NCI-H187 (cell line): ENCODE measurements at regions not wholly inside any gene's neighbourhood (a gene's known extent, or its start where the extent isn't known, plus 50 kb on each side); places are given as distances from the start of the nearest gene placed in this dataset.

Experiments used
- DNase-seq, 2 experiments: peaks; one replicate each; lab custom pipeline; 2025; lab: John Stamatoyannopoulos, UW

DNA sequence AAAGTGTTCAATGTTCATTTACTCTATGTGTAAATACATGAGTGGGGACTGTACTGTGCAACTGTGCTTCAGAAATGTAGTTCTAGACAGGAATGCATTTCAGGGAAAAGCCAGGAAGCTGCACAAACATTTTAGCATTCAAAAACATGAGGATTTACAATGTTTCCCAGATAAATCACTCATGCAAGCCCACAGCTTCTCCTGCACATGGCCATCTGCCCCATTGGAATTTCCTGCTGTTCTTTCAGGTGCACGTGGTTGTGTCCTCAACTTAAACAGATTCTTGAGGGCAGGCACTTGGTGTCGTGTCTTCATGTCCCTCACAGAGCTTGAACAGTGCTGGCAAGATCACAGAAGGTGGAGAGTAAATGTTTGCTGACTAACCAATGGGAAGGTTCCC, 101.5 kb downstream of the UNC5CL start:
- DNase-seq, result no peak

DNA sequence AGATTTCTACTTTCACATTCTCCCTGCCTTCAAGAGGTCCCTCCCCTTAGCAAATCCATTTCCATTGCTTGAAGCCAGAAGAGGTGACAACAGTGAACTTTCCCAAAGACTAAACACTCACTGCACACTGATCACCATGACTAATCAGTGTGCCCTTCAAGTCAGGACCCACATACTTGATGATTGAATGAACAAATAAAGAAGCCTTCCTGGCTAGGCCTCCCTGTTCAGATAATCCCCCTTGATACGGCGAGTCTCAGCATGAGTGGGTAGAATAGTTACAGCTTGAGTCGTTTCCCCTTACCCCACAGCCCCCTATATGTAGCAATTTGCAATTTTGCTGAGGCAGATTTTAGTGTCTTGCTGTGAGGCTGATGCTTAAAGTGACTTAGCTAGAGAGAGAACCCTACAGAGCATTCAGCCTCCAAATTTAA, 102.2 kb downstream of the UNC5CL start:
- DNase-seq, result no peak

DNA sequence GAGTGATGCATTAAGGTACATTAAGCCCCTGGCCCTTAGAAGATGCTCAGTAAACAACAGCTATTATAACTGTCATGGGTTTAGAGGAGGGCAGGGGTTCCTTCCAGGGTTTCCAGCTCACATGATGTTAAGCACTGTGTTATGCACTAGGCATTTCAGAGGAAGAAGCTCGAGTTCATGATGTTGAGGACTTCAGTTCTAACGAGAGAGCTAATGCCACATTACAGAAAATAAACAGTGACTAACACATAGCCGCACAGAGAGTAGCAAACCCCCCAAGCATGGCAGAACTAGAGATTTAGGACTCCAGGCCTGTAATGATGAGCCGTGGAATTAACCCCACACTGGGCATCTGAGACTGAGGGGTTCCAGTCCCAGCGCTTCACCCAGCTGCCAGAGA, 105.2 kb downstream of the UNC5CL start:
- no peak for DNase-seq

DNA sequence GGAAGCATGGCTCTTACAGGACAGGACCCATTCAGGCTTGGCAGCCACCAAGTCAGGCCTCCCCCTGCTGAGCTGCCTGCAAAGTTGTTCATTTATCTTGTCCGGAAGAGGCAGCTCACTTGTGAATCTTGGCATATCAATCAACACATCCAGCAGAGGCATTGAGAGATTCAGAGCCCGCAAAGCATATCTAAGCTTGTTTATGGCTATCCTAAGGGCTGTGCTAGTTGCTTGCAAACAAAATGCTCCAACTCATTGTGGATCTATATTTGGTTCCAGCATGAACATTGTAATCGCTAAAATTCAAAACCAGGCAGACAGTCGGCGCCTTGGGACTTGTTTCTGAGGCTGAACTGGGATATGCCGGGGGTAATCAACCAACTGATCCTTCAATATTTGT, 106.1 kb downstream of the UNC5CL start:
- no peak for DNase-seq

DNA sequence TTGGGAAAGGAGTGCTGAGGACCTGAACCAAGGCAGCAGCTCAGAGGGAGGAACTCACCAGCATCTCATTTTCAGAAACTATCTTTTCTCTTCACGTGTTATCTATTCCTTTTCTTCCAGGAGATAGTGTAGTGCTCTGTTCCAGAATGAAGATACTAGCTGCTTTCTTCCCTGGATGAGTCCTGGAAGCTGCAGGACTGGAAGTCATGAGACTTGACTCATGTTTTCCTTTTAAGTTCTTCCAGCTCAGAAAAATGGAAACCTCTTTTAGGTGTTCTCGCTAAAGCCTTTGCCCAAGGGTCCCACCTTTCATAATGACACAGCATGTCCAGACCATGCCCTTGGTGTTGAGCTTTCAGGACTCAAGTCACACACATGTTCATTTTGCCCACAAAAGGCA, 106.7 kb downstream of the UNC5CL start:
- DNase-seq, result no peak

DNA sequence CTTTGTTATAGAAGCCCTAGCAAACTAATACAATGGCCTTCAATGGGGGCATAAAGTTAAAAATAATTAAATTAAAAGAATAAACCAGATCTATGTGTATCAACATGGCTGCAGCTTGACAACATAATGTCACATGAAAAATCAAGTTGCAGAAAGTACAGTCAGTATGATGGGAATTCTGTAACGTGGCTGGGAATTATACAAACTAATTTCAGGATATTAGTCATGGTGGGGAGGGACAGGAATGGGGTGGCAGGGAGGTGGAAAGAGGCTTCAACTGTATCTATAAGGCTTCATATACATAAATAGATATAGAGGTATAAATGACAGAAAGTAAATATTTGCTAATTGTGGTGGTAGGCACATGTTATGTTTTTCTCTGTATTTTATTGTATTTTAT, 107.1 kb downstream of the UNC5CL start:
- DNase-seq, result no peak

DNA sequence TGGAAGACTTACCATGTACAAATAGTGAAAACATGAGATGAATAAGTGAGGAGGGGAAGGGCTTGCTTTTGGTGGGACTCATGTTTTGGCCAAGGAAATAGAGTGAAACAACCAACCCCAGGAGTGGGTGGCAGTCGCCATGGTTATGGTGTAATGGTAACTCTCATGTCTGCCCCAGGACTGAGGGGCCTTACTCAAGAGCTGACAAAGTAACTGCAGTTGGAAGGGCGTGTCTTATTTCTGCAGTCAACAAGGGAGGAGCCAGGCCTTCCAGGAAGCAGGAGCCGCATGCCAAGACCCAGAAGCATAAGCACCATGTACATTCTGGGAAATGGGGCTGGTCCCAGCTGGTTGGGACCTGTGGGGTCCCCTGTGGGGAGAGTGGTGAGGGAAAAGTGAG, 108.5 kb downstream of the UNC5CL start:
- DNase-seq, result no peak

DNA sequence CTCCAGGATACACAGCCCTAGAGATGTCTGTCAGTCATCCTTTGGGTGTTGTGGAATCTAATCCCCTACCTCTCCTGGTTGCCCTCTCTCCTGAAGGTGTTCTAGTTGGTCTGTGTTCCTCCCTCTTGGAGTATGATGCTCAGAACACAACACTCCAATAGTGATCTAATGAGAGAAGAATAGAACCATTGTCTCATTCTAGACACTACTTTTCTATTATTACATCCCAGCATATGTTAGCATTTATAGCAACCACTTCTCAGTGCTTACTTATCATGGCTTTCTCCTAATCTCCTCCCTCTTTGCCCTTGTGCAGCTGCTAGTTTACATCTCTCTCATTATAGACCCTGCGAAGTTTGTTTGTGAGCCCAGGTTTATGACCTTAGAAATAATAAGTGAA, 109.0 kb downstream of the UNC5CL start:
- DNase-seq, result no peak

DNA sequence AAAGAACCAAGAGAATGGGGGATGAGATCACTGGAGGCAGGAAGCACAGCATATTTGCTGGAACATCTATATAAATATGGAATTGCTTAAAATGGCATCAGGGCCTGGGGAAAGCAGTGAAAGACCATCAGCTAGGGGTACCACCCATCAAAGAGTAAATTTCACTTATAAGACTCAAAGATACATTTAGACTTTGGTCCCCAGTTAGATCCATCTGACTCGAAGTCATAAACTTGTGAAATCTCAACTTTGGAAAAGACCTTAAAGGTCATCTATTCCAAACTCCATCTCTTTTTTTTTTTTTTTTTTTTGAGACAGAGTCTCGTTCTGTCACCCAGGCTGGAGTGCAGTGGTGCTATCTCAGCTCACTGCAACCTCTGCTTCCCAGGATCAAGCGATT, 109.8 kb downstream of the UNC5CL start:
- DNase-seq, result no peak

DNA sequence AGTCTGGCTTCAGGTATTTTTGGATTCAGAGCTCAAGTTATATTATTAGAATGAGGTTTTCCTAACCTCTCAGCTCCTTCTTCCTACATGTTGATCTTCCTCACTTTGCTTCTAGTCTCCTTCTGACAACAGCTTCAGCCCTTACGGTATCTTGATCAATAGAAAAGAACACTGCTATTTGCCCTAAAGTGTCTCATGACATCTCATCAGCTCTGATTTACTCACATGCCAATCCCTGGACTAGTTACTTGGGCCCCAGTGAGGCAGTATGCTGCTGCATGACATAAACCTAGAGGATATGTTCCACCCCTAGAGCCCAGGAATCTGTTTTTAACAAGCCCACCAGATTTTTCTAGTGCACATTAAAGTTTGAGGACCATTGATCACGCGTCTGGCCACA, 110.3 kb downstream of the UNC5CL start:
- no peak for DNase-seq

DNA sequence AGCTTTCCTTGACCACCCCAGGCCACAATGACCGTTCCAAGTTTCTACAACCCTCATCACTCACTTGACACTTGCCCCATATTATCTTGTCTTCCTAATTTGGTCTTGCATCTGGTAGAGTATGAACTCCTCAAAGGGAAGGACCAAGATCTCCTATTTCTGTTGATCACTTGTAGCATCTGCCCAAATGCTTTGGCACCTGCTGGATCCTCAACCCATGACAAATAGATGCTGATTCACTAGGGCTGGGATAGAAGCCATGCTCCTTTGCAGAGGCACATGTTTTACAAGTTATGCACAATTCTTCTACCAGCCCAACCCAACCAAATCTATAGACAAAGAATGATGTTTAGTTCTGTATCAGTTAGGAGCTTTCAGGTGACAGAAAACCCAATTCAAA, 110.7 kb downstream of the UNC5CL start:
- no peak for DNase-seq

DNA sequence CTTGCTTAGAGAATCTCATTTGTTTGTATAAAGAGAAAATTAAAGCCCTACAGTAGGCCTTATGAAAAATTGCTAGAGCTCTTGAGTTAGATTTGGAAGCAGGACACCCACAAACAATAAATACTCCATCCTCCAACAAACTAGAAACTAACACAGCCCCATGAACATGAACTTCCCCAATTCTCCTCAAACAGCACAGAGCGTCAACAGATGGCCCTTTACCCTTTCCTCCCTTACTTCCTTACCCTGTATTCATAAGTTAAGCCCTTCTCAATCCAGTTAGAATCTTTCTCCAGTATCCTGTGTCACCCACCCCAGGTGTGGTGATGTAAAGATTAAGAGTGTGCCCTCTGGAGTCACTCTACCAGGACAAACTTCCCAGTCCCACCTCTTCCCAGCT, 113.7 kb downstream of the UNC5CL start:
- no peak for DNase-seq

DNA sequence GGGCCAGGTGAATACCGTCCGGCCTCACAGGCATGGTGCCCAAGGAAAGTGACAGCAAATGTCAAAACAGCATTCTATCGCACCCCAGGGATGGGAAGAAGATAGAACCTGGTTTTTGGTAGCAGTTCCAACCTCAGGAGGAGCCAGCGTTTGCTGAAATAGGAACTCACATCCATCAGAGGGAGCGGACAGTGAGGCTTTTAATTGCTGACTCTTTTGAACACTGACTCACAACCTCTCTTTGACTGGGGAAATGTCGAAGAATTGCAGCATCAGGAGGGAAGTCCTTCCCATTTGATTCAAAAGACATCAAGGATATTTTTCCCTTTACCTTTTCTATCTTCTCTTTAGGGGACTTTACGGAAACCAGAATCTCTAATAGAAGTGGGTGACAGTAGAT, 114.2 kb downstream of the UNC5CL start:
- DNase-seq, result no peak

DNA sequence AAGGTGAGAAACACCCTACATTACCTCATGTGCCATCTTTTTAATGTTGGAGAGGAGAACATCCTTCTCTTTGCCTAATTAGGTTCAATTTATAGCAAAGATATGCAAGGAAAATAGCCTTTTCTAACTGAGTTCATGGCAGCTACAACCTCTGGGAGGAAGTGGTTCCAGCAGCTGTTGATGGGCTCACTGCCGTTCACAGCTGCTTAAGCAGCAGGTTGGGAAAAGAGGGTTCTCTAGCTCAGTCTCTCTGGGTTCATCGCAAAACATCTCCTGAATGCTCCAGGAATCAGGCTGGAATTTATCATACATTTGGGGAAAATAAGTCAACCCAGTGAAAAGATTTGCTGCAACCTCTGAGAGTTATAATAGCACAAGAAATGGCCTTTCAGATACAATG, 115.1 kb downstream of the UNC5CL start:
- DNase-seq, result no peak

DNA sequence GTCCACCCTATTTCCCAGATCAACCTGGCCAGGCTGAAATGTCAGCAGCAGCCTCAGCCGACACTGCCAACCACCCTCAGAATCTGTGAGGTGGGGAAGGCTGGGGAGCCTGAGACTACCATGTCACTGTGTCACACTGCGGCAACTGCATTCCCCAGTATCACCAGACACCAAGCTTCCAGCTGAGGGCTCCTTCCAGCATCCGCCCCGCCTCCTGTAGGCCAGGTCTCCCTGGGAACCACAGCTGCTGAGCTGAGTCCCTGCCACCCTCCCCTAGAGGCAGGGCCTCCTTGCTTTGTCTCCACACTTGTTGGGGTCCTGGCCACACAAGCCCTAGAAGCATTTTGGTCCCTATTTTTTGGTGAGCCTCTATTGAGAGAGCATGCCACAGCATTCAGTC, 115.7 kb downstream of the UNC5CL start:
- DNase-seq, result no peak

DNA sequence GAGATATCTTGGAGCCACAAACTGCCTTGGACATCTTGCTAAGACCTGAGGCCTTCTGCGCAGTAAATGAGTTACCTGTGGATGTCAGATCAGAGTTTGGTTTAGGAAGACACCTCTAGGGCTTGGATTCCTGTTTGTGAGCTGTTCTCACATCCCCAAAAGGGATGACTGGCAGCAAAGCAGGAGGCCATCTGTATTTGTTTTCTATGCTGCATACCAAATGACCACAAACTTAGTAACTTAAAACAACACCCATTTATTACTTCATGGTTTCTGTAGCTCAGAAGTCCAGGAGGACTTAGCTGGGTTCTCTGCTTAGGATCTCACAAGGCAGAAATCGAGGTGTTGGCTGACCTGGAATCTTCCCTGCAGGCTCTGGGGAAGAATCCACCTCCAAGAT, 116.7 kb downstream of the UNC5CL start:
- no peak for DNase-seq

DNA sequence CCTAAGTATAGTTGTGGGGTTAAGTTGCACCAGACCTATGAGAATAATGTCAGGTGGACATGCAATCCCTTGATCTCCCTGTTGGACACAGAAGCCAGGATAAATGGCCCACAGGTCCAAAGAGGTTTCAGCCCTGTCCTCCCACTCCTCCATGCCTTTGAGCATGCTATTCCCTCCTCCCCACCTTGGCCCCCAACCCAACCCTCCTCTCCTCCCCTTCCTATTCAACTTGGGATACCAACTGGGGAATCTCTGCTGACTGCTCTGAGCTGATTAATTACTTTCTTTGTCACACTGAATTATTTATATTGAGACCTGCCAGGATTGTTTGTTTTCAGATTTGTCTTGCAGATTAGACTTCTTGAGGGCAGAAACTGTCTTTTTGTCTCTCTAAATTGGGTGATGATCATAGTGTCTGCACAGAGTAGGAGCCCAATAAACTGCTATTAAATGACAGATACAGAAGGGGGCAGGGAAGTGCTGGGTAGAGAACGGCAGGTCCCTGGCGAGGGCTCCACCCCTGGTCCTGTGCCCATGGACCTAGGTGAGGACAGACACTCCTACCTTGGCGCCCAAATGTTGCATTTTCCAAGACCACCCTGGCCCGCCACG, 120.9 kb downstream of the UNC5CL start:
- no peak for DNase-seq

DNA sequence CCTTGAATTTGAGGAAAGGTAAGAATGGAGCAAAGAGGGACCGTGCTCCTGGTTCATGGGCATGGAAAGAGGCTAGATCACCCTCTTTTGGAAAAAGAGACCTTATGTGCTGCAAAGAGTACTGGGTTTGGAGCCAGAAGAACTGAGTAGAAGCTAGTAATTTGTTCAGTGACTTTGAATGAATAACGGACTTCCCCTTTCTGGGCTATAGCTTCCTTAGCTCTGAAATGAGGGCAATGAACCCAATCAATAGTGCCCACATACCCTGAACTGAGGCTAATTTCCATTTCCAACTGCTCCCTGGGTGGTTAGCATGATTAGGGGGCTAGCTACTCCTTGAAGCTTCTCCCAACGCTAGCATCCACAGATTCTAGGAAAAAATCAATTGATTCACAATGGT, 121.4 kb downstream of the UNC5CL start:
- no peak for DNase-seq

DNA sequence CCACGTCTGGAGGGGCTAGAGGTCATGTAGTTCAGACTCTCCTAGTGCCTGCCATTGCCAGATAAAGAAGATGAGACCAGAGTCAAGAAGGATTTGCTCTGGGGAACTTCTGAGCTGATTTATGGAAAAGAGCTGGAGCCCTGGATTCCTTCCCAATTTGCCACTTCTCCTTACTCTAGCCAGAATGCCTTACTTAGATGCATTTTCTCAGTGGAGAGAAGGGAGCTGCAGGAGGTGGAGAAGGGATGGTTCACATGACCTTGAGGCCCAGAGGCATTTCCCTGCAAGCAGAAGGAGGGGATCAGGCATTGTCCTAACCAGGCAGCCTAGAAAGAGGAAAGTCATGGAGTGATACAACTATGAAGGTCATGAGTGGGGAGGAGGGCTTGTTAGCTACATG, 122.2 kb downstream of the UNC5CL start:
- no peak for DNase-seq

DNA sequence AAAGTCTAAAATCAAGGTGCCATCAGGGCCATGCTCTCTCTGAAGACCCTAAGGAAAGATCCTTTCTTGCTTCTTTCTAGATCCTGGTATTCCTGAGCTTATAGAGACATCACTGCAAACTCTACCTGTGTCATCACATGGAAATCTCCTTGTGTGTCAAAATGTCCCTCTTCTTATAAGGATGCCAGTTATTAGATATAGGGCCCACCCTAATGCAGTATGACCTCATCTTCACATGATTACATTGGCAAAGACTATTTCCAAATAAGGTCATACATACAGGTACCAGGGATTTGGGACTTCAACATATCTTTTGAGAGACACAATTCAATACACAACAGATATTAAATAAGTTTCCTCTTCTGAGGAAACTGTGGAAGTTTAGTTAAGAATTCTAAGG, 123.9 kb downstream of the UNC5CL start:
- no peak for DNase-seq

DNA sequence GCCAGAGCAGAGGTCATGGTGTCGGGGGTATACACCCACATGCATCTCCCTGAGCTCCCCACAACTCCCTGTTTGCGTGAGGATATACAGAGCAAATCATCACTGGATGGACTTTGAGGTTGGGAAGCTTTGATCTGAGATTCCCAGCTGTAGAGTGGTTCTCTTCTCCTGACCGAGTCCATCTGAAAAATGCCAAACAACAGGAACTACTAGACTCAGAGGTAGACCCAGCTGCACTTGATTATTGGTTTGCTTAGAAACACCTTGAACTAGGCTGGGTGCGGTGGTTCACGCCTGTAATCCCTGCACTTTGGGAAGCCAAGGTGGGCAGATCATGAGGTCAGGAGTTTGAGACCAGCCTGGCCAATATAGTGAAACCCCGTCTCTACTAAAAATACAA, 125.0 kb downstream of the UNC5CL start:
- DNase-seq, result no peak

DNA sequence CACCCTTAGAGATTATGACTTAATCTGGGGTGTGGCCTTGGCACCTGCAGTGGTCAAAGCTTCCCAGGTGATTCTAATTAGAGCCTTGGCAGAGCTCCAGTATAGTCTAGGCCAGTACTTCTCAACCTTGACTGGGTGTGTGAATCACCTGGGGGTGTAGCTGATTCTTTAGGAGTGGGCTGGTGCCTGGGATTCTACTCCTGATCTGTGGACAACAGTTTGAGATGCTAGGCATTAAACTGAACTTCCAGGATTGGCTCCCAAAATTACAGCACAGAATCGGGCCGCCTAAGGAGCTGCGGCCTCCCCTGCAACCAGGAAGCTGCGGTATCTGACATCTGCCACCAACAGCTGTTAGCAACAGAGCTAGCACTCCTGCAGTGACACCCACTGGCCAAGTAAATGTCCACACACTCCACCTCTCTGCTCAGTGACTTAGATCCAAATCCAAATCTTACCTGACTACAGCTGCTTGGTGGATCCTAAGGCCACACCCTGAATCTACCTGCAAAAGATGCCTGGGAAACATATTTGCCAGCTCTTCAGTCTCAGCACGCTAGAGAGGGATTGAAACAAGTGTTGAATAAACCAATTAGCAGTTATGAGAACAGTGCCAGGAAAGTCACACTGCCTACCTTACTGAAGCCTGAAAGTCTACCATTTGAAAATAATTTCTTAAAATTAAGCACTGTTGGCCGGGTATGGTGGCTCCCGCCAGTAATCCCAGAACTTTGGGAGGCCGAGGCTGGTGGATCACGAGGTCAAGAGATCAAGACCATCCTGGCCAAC, 126.7 kb downstream of the UNC5CL start:
- DNase-seq, result peak; percentile 48 to 61

DNA sequence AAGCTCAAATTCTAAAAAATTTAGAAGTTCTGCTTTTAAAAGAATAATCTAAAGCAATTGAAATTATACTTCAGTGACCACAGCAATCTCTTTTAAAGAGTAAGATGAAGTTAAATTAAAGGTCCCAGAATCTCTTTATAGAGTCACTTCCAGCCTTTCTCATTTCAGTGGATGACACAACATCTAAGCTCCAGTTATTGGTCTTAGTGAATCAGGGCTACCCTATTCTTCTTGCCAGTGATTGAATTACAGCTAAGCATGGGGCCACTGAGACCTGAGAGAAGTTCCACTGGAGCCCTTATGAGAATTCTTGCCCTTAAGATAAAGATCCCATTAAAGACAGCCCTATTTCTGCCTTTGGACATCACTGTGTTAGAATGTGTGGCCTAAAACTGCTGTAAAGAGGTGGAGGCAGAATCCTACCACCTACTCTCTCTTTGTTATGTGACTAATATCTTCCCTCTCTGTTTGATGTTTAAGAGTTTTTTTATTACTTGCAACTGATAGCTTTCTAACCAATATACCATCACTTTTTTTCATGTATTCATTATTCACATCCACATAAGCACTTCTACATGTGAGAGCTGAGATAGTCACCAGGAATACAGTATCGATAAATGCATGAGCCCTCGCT, 128.6 kb downstream of the UNC5CL start:
- DNase-seq, result no peak

DNA sequence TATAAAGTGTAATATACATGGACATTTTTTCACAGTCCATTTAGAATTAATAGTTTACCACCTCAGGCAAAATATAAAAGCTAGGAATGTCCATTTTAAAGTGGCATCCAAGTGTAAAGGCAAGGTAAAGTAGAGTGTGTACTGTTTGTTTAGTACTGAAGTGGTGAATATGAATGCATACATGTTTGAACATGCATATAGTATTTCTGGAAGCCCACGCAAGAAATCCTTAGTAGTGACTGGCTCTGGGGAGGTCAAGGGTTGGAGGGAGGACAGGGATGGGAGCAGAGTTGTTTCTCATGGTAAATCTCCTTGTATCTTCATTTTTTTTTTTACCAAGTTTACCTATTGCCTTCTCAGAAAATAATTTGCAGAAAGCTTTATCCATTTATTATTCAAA, 129.2 kb downstream of the UNC5CL start:
- no peak for DNase-seq
